Upper lobe of left lung (tissue), 4 donors: ENCODE measurements at regions not wholly inside any gene's neighbourhood (a gene's known extent, or its start where the extent isn't known, plus 50 kb on each side); places are given as distances from the start of the nearest gene placed in this dataset.

ENCODE experiments used
- CTCF ChIP-seq, 6 experiments: fragments of 450-650 bp in 4 of 6; fragments of 200-600 bp in 2 of 6; sonication (generic) in 2 of 6; IDR thresholded peaks; one replicate each; pipeline ENCODE4 v1.5.1; 2016 to 2019; ENCODE audit warnings: antibody characterized with exemption in 6 of 6
- EP300 ChIP-seq, 4 donors: sonication (generic); formaldehyde crosslinking; IDR thresholded peaks; one replicate each; pipeline ENCODE4 v1.5.1; 2017; ENCODE audit warnings: antibody characterized with exemption in 4 of 4, control low read depth in 2 of 4
- POLR2A ChIP-seq, 4 donors: fragments of 450-650 bp; IDR thresholded peaks; one replicate each; pipeline ENCODE4 v1.5.1; 2016 to 2017; ENCODE audit warnings: antibody characterized with exemption in 4 of 4, mild to moderate bottlenecking in 2 of 4
- POLR2AphosphoS5 ChIP-seq, 2 donors: sonication (generic); formaldehyde crosslinking; IDR thresholded peaks; one replicate each; pipeline ENCODE4 v1.5.1; 2017; ENCODE audit warnings: antibody characterized with exemption in 2 of 2

DNA sequence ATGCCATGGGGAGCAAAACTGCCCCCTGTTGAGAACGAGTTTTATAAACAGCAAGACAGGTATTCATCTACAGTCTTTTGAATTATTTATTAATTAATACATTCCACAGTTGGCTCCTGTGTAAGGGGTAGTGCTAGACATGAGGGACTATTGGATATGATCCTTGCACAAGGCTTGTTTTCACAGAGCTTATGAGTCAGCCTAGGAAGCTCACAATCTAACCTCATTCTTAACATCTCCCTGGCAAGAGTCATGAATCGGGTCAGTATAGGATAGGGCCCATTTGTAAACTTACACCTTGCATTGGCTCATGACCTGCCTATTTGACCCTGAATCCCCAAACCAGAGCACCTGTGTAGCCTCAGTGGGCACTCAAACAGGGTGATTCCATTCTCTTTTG is 209.1 kb upstream of the HCCS start:
- TF ChIP-seq CTCF (IDR thresholded peaks at IDR 0.05), result no peak
- TF ChIP-seq EP300 (IDR thresholded peaks at IDR 0.05), result no peak
- no peak for TF ChIP-seq POLR2A (IDR thresholded peaks at IDR 0.05)
- no peak for TF ChIP-seq POLR2AphosphoS5 (IDR thresholded peaks at IDR 0.05)
